Testis (tissue), 2 donors: ENCODE measurements at regions not wholly inside any gene's neighbourhood (a gene's known extent, or its start where the extent isn't known, plus 50 kb on each side); places are given as distances from the start of the nearest gene placed in this dataset.

ENCODE experiments used
- DNase-seq: peaks from one replicate; pipeline ENCODE4 v3.0.0-alpha.2; 2019
- H3K27ac ChIP-seq, 2 donors: fragments of 200-600 bp; sonication (generic); one replicate each; pipeline ENCODE4 v1.5.1; 2019
- H3K27me3 ChIP-seq: fragments of 200-600 bp; sonication (generic); one replicate; pipeline ENCODE4 v1.5.1; 2019
- H3K36me3 ChIP-seq: fragments of 200-600 bp; sonication (generic); one replicate; pipeline ENCODE4 v1.5.1; 2017; ENCODE audit warnings: low read depth; ENCODE audit errors: missing control alignments
- H3K4me1 ChIP-seq: fragments of 200-600 bp; sonication (generic); one replicate; pipeline ENCODE4 v1.5.1; 2019
- H3K4me3 ChIP-seq, 2 donors: fragments of 200-600 bp; sonication (generic); one replicate each; pipeline ENCODE4 v1.5.1; 2017 to 2019
- H3K9me3 ChIP-seq: fragments of 200-600 bp; sonication (generic); one replicate; pipeline ENCODE4 v1.5.1; 2017
- POLR2A ChIP-seq: fragments of 450-650 bp; IDR thresholded peaks from one replicate; pipeline ENCODE4 v1.6.1; 2017; ENCODE audit warnings: antibody characterized with exemption, mild to moderate bottlenecking, moderate library complexity
- WGBS, 2 donors: methylation state at CpG; one replicate each; pipeline ENCODE4 v1.1.5; 2018; 5-methylcytosine and 5-hydroxymethylcytosine counted together
- intact Hi-C: fragments of 100-400 bp; cut with DNase I; formaldehyde crosslinking; loops from one replicate; pipeline ENCODE4 v1.15.1; 2023; ENCODE audit warnings: low total_unique reads
- TF ChIP-seq, protein P1 (sequence below), 3 experiments: fragments of 450-650 bp in 2 of 3; fragments of 200-600 bp in 1 of 3; sonication (generic) in 1 of 3; IDR thresholded peaks; one replicate each; pipeline ENCODE4 v1.5.1; 2016 to 2019; ENCODE audit warnings: antibody characterized with exemption in 3 of 3, mild to moderate bottlenecking in 2 of 3, moderate library complexity in 1 of 3

DNA sequence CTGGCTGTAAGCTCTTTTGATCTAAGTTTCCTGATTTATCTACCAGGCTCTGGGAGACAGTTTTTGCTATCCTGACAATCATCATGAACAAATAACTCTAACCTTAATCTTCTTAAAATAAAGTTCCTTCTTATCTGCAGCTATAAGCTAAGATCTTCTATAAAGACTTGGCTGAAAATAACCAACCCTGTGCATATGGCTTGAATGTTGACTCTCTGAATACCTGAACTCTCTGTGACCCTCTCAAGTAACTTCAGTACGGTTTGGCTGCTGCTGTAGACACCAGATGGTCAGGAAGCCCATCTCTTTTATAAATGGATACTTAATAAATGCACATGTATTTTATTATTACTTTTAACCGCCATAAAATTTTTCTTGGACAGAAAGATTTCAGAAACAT, 412.4 kb upstream of the CBLB start:
- no peak for DNase-seq
- no peak for TF ChIP-seq POLR2A
- TF ChIP-seq, protein P1, sequence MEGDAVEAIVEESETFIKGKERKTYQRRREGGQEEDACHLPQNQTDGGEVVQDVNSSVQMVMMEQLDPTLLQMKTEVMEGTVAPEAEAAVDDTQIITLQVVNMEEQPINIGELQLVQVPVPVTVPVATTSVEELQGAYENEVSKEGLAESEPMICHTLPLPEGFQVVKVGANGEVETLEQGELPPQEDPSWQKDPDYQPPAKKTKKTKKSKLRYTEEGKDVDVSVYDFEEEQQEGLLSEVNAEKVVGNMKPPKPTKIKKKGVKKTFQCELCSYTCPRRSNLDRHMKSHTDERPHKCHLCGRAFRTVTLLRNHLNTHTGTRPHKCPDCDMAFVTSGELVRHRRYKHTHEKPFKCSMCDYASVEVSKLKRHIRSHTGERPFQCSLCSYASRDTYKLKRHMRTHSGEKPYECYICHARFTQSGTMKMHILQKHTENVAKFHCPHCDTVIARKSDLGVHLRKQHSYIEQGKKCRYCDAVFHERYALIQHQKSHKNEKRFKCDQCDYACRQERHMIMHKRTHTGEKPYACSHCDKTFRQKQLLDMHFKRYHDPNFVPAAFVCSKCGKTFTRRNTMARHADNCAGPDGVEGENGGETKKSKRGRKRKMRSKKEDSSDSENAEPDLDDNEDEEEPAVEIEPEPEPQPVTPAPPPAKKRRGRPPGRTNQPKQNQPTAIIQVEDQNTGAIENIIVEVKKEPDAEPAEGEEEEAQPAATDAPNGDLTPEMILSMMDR (IDR thresholded peaks at IDR 0.05): no peak
- H3K4me1 ChIP-seq: no peaks in the 10 kb centered on the region
- 14 to 25% methylated on average over 2 of the region's 2 CpGs for WGBS, 2 donors
- no peaks in the 10 kb centered on the region for H3K9me3 ChIP-seq
- intact Hi-C loops: no loop called here
- H3K4me3 ChIP-seq: no peak overlapping the region
- H3K36me3 ChIP-seq: no peaks in the 10 kb centered on the region
- H3K27ac ChIP-seq: no peak overlapping the region
- no peaks in the 10 kb centered on the region for H3K27me3 ChIP-seq

DNA sequence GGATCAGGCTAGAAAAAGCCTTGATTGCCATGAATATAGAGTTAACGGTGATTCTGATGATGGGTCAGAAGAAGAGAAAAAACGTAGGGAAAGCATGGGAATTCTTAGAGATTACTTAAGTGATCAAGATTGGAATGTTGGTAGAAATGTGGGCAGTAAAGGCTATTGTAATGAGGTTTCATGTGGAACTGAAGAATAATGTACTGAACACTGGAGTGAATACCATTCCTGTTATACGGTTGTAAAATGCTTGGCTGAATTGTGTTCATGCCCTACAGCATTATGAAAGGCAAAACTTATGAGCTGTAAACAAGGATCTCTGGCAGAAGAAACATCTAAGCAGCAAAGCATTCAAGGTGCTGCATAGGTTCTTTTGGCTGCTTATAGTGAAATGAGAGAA, 414.1 kb upstream of the CBLB start:
- WGBS, 2 donors: 84 to 87% methylated on average over 3 of the region's 3 CpGs
- H3K4me1 ChIP-seq: no peaks in the 10 kb centered on the region
- no peak for TF ChIP-seq POLR2A
- H3K36me3 ChIP-seq: no peaks in the 10 kb centered on the region
- H3K9me3 ChIP-seq: no peaks in the 10 kb centered on the region
- no peak overlapping the region for H3K4me3 ChIP-seq
- no peak overlapping the region for H3K27ac ChIP-seq
- H3K27me3 ChIP-seq: no peaks in the 10 kb centered on the region
- no peak for DNase-seq
- intact Hi-C loops: no loop called here

DNA sequence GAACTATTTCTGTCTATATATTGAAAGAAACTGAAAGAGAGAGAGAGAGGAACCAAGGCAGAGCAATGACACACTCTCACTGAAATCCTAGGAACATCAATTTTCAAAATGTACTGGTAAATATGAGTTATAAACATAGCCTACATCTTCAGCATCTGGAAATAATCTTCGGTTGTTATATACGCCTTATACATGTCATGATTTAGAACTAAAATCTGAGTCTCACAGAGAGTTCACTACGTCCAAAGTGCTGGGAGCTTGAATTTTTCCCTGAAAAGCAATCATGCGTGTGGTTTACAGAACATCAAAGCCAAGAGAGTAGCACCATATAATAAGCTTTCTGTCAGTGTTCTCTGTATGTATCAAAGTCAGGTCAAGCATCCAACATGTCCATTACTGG, 420.0 kb upstream of the CBLB start:
- no peak overlapping the region for H3K27ac ChIP-seq
- H3K4me1 ChIP-seq: no peaks in the 10 kb centered on the region
- WGBS, 2 donors: 90 to 94% methylated on average over 4 of the region's 4 CpGs
- no peak overlapping the region for H3K4me3 ChIP-seq
- TF ChIP-seq, protein P1 (IDR thresholded peaks at IDR 0.05): no peak
- no peak for TF ChIP-seq POLR2A
- no peaks in the 10 kb centered on the region for H3K36me3 ChIP-seq
- H3K27me3 ChIP-seq: no peaks in the 10 kb centered on the region
- no peaks in the 10 kb centered on the region for H3K9me3 ChIP-seq
- no peak for DNase-seq
- intact Hi-C loops: no loop called here

DNA sequence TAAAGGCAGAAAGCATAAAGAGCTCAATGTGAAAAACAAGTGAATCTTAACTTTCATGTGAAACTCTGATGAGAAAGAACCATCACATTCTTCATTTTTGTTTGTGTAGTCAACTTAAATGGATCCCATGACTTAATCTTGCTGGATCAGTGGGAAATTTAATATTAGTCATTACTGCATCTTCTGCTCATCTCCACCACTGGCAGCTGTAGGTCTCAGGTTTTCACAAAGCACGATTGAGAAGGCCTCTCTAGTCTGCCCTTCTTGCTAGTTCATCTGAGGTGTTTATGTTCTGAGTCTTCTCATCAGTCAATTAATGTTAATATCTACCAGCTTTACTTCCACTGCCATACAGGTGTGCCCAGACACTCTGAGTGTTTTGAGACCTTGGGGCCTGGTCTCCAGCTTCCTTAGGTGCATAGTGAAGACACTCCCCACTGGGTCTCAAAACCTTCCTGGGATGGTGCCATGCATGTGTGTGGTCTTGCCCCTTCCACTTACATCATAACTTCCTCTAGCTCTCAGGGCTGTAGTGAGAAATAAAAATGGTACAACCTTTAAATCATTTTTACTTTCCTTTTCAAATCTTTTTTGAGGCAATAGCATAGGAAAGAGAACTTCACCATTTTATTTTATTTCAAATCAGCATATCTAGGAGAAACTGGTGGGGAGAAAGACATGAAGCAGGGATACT, 421.6 kb upstream of the CBLB start:
- WGBS, 2 donors: 91 to 100% methylated on average over 1 of the region's 1 CpG
- Histone ChIP-seq H3K27ac (no peak overlapping the region), H3K4me3 (no peak overlapping the region), H3K9me3 (no peaks in the 10 kb centered on the region), H3K4me1 (no peaks in the 10 kb centered on the region), H3K36me3 (no peaks in the 10 kb centered on the region), H3K27me3 (no peaks in the 10 kb centered on the region)
- TF ChIP-seq, protein P1 (IDR thresholded peaks at IDR 0.05): no peak
- DNase-seq: no peak
- intact Hi-C loops: no loop called here

DNA sequence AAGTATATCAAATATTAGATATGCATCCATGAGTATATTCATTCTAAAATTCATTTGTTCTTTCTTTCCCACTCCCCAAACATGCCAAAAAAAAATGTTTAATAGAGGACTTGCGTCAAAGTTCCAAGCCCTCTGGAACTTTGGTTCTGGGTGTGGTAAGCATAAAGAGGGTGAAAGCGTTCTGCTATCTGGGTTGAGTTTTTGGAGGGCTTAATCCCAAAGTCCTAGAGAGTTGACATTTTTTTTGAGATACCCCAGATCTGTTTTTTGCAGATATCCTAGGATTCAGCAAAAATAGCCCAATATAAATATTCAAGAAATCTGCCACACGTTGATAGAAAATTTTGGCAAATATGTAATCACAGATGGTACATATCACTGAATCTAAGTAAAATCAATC, 424.3 kb upstream of the CBLB start:
- Histone ChIP-seq H3K4me1 (no peaks in the 10 kb centered on the region), H3K27ac (no peak overlapping the region), H3K4me3 (no peak overlapping the region), H3K9me3 (no peaks in the 10 kb centered on the region), H3K36me3 (no peaks in the 10 kb centered on the region), H3K27me3 (no peaks in the 10 kb centered on the region)
- DNase-seq: no peak
- 91 to 93% methylated on average over 3 of the region's 3 CpGs for WGBS, 2 donors
- intact Hi-C loops: no loop called here
- TF ChIP-seq, protein P1 (IDR thresholded peaks at IDR 0.05): no peak
- TF ChIP-seq POLR2A: no peak
